Right lung (tissue), 2 donors: ENCODE measurements at regions not wholly inside any gene's neighbourhood (a gene's known extent, or its start where the extent isn't known, plus 50 kb on each side); places are given as distances from the start of the nearest gene placed in this dataset.
"Not testable (repeated sequence)": the region's sequence is repeated elsewhere in the genome, so short reads cannot be mapped to it uniquely, and the experiment has no call there.

ENCODE experiments used
- DNase-seq, 2 donors: peaks; one replicate each; pipeline ENCODE4 v3.0.0-alpha.2; 2013

- no peak for DNase-seq
Measured at GRCh38 chr2:61626827-61627226, 88.7 kb upstream of the XPO1 start.

- DNase-seq = no peak
Measured at GRCh38 chr2:61623747-61624146, 85.6 kb upstream of the XPO1 start.

- no peak for DNase-seq
Measured at GRCh38 chr2:61620244-61621159, 82.3 kb upstream of the XPO1 start.

GRCh38 chr2:61619561-61619960 lies 81.4 kb upstream of the XPO1 start:
- DNase-seq = no peak

- no peak for DNase-seq
Measured at GRCh38 chr2:61617610-61618009, 79.5 kb upstream of the XPO1 start.

- no peak for DNase-seq
Measured at GRCh38 chr2:61605245-61605644, 67.1 kb upstream of the XPO1 start.

GRCh38 chr2:61604433-61604832 lies 66.3 kb upstream of the XPO1 start:
- no peak for DNase-seq

- not testable (repeated sequence) for DNase-seq
Measured at GRCh38 chr2:61598515-61599156, 60.5 kb upstream of the XPO1 start.

- DNase-seq = no peak
Measured at GRCh38 chr2:61597300-61598289, 59.4 kb upstream of the XPO1 start.

- DNase-seq = not testable (repeated sequence)
Measured at GRCh38 chr2:61594201-61594600, 56.0 kb upstream of the XPO1 start.

- DNase-seq = not testable (repeated sequence)
Measured at GRCh38 chr2:61593648-61594047, 55.5 kb upstream of the XPO1 start.

- DNase-seq = no peak
Measured at GRCh38 chr2:61590214-61590613, 52.1 kb upstream of the XPO1 start.

- no peak for DNase-seq
Measured at GRCh38 chr2:61588566-61588965, 50.4 kb upstream of the XPO1 start.
